ENCODE measurements at regions not wholly inside any gene's neighbourhood (a gene's known extent, or its start where the extent isn't known, plus 50 kb on each side); places are given as distances from the start of the nearest gene placed in this dataset.

DNA sequence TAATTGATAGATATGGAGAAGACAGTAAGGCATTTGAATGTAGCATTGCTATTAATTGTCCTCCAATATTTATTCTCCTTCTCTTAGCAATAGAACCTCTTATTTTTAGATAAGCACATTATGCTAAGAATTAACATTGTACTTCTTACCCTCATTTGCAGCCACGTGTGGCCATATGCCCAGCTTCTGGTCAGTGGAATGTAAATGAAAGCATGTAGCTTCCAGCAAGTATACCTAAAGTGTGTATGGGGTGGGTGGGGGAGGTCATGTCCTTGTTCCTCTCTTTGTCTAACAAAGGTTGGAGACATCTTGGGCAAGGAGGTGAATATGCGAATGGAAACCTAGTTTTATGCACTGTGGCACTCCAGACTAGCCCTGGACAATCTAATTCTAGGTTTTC is 133.6 kb upstream of the HMCN1 start:
- H3K4me3 ChIP-seq (ENCODE audit: low read length): no peak overlapping the region
- peaks cover 0 to 4% (median 0%) of the 10 kb centered on the region in 11 donors for H3K9me3 Mint-ChIP-seq
- H3K36me3 Mint-ChIP-seq: no peaks in the 10 kb centered on the region
- H3K4me1 ChIP-seq (ENCODE audit: control insufficient read depth in 2 of 2, insufficient read depth in 2 of 2, low read length in 2 of 2): peaks cover 0 to 4% of the 10 kb centered on the region in 2 donors
- intact Hi-C loops (cut with micrococcal nuclease): no loop called here
- no peak overlapping the region for H3K4me3 Mint-ChIP-seq
- DNase-seq: no peak
- no peak for ATAC-seq
- no peak overlapping the region for H3K27ac Mint-ChIP-seq
- H3K27me3 Mint-ChIP-seq: no peaks in the 10 kb centered on the region
- no peaks in the 10 kb centered on the region for H3K9me3 ChIP-seq (ENCODE audit: control insufficient read depth in 2 of 3, low read length in 3 of 3)
- H3K4me1 Mint-ChIP-seq: peaks cover 4 to 9% (median 7%) of the 10 kb centered on the region in 7 donors
- CTCF ChIA-PET: no interaction called here
- POLR2A ChIA-PET: interaction anchor here (1.0 kb wide), 1 partner anchor 37 kb away, joined by 4 read pairs; no protein-coding TSS in a partner anchor
- no peaks in the 10 kb centered on the region for H3K27me3 ChIP-seq (ENCODE audit: control insufficient read depth in 2 of 2, insufficient read depth in 2 of 2, low read length in 2 of 2)
- no peak overlapping the region for H3K27ac ChIP-seq (ENCODE audit: low read depth, low read length)
- H3K36me3 ChIP-seq (ENCODE audit: control insufficient read depth in 2 of 3, insufficient read depth in 3 of 3, low read length in 3 of 3): no peaks in the 10 kb centered on the region

DNA sequence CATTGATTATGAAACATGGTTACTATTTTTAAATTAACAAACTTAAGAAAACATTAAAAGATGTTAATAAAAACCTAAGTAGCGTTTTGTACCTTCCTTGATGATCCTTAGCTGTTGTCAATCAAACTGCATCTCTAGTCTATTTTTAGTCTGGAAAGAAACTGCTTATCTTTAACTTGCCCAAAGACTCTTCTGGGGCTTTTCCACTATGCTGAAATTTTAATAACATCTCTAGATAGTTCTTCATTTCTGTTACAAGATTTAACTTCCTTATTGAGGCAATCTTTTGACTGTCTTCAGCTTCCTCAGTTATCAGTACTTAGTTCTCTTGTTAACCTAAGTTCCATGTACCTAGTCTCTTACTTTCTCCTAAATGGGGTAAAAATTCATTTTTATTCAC is 135.9 kb upstream of the HMCN1 start:
- Mint-ChIP-seq H3K4me1 (peaks cover 10 to 26% (median 23%) of the 10 kb centered on the region in 7 donors), H3K27ac (no peak overlapping the region), H3K27me3 (no peaks in the 10 kb centered on the region), H3K9me3 (peaks cover 0 to 4% (median 0%) of the 10 kb centered on the region in 11 donors), H3K4me3 (no peak overlapping the region), H3K36me3 (peaks cover 0 to 2% (median 0%) of the 10 kb centered on the region in 5 donors)
- ATAC-seq: peak; percentile 65
- Histone ChIP-seq H3K9me3 (ENCODE audit: control insufficient read depth in 2 of 3, low read length in 3 of 3) (no peaks in the 10 kb centered on the region), H3K4me1 (ENCODE audit: control insufficient read depth in 2 of 2, insufficient read depth in 2 of 2, low read length in 2 of 2) (peaks cover 0 to 5% of the 10 kb centered on the region in 2 donors), H3K27me3 (ENCODE audit: control insufficient read depth in 2 of 2, insufficient read depth in 2 of 2, low read length in 2 of 2) (no peaks in the 10 kb centered on the region), H3K4me3 (ENCODE audit: low read length) (no peak overlapping the region), H3K36me3 (ENCODE audit: control insufficient read depth in 2 of 3, insufficient read depth in 3 of 3, low read length in 3 of 3) (no peaks in the 10 kb centered on the region), H3K27ac (ENCODE audit: low read depth, low read length) (no peak overlapping the region)
- no peak for DNase-seq
- CTCF ChIA-PET: interaction anchor here (1.0 kb wide), 1 partner anchor 386 kb away, joined by 4 read pairs; no protein-coding TSS in a partner anchor
- intact Hi-C loops (cut with micrococcal nuclease): loop anchor here in 1 of 2 donors (5.0 to 10.0 kb wide), 2 partner anchors 54 to 111 kb away; no protein-coding TSS in a partner anchor
- POLR2A ChIA-PET: no interaction called here

DNA sequence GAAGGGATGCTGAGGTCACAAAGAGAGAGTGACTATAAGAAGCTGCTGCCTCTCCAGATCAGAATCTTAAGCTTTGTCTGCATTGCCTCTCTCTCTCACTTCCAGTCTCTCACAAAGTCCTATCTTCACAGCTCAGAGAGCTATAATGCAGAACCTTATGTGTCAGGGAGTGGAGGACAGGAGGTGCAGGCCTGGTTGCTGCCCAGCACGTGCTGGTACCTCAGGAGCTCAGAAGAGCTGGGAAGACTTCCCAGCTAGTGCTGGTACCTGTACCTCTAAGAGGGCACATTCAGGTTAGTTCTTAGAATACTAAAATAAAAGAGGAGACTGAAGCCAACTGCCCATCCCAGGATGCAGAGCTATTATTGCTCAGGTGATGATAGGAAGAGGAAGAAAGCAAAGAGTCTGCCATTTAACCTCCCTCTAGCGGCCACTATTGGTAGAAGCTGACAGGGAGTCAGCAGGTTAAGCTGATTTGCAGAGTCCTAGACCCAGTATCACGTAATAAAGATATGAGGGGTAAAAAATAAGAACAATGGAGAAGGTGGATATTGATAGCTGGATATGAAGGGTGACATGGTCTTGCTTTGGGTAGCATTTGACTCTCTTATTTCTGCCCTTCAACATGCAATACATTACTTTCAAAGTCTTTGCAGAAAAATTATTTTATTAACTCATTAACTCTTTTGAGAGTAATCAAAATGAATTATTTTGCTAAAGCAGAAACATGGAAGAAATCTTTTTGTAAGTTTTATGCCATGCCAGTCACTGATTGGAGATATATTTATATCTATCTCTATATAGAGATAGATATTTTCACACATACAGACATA is 138.1 kb upstream of the HMCN1 start:
- DNase-seq: peak; percentile 16 to 61 (median 45)
- Mint-ChIP-seq H3K4me3 (no peak overlapping the region), H3K9me3 (peaks cover 0 to 5% (median 0%) of the 10 kb centered on the region in 11 donors), H3K4me1 (peaks cover 13 to 36% (median 32%) of the 10 kb centered on the region in 7 donors), H3K36me3 (peaks cover 0 to 12% (median 0%) of the 10 kb centered on the region in 5 donors), H3K27ac (peak overlapping the region in 5 of 9 donors; percentile 17 to 72 (median 51)), H3K27me3 (no peaks in the 10 kb centered on the region)
- CTCF ChIA-PET: interaction anchor here (0.6 to 3.4 kb wide), 22 partner anchors 11 to 357 kb away, joined by 3 to 22 read pairs (median 4); partner anchors contain the start of gene IVNS1ABP
- H3K27me3 ChIP-seq (ENCODE audit: control insufficient read depth in 2 of 2, insufficient read depth in 2 of 2, low read length in 2 of 2): no peaks in the 10 kb centered on the region
- H3K4me1 ChIP-seq (ENCODE audit: control insufficient read depth in 2 of 2, insufficient read depth in 2 of 2, low read length in 2 of 2): peaks cover 0 to 5% of the 10 kb centered on the region in 2 donors
- intact Hi-C loops (cut with micrococcal nuclease): loop anchor here (1.0 to 10.0 kb wide), 7 partner anchors 29 to 357 kb away; partner anchors contain the start of gene IVNS1ABP (in 1 of the 2)
- H3K36me3 ChIP-seq (ENCODE audit: control insufficient read depth in 2 of 3, insufficient read depth in 3 of 3, low read length in 3 of 3): no peaks in the 10 kb centered on the region
- POLR2A ChIA-PET: interaction anchor here (0.5 to 2.8 kb wide), 5 partner anchors 12 to 357 kb away, joined by 3 to 9 read pairs (median 8); no protein-coding TSS in a partner anchor
- H3K4me3 ChIP-seq (ENCODE audit: low read length): no peak overlapping the region
- H3K27ac ChIP-seq (ENCODE audit: low read depth, low read length): no peak overlapping the region
- ATAC-seq: peak; percentile 80
- H3K9me3 ChIP-seq (ENCODE audit: control insufficient read depth in 2 of 3, low read length in 3 of 3): no peaks in the 10 kb centered on the region

- H3K4me3 Mint-ChIP-seq: no peak overlapping the region
- no peak overlapping the region for H3K27ac ChIP-seq (ENCODE audit: low read depth, low read length)
Measured at GRCh38 chr1:185594786-185595410, 139.3 kb upstream of the HMCN1 start.

GRCh38 chr1:185593271-185593670 is 140.9 kb upstream of the HMCN1 start:
- Histone ChIP-seq H3K27ac (ENCODE audit: low read depth, low read length) (no peak overlapping the region), H3K36me3 (ENCODE audit: control insufficient read depth in 2 of 3, insufficient read depth in 3 of 3, low read length in 3 of 3) (no peaks in the 10 kb centered on the region), H3K4me1 (ENCODE audit: control insufficient read depth in 2 of 2, insufficient read depth in 2 of 2, low read length in 2 of 2) (peaks cover 0 to 5% of the 10 kb centered on the region in 2 donors), H3K9me3 (ENCODE audit: control insufficient read depth in 2 of 3, low read length in 3 of 3) (no peaks in the 10 kb centered on the region), H3K4me3 (ENCODE audit: low read length) (no peak overlapping the region), H3K27me3 (ENCODE audit: control insufficient read depth in 2 of 2, insufficient read depth in 2 of 2, low read length in 2 of 2) (no peaks in the 10 kb centered on the region)
- Mint-ChIP-seq H3K27ac (no peak overlapping the region), H3K4me1 (peaks cover 13 to 39% (median 30%) of the 10 kb centered on the region in 7 donors), H3K4me3 (no peak overlapping the region), H3K27me3 (no peaks in the 10 kb centered on the region), H3K9me3 (peaks cover 0 to 13% (median 0%) of the 10 kb centered on the region in 11 donors), H3K36me3 (peaks cover 0 to 20% (median 0%) of the 10 kb centered on the region in 5 donors)
- ATAC-seq (no peak), DNase-seq (no peak)
- ChIA-PET POLR2A (interaction anchor here (1.8 kb wide), 1 partner anchor 26 kb away, joined by 3 read pairs; no protein-coding TSS in a partner anchor), CTCF (interaction anchor here (0.8 kb wide), 1 partner anchor 33 kb away, joined by 3 read pairs; no protein-coding TSS in a partner anchor)
- intact Hi-C loops (cut with micrococcal nuclease): loop anchor here (1.0 to 10.0 kb wide), 2 partner anchors 13 to 48 kb away; no protein-coding TSS in a partner anchor

More at GRCh38 chr1:185594786-185595410, 139.3 kb upstream of the HMCN1 start:
- H3K27me3 ChIP-seq (ENCODE audit: control insufficient read depth in 2 of 2, insufficient read depth in 2 of 2, low read length in 2 of 2): no peaks in the 10 kb centered on the region
- no peaks in the 10 kb centered on the region for H3K27me3 Mint-ChIP-seq
- intact Hi-C loops (cut with micrococcal nuclease): loop anchor here in 1 of 2 donors (5.0 to 10.0 kb wide), 2 partner anchors 50 to 108 kb away; no protein-coding TSS in a partner anchor
- no peak overlapping the region for H3K4me3 ChIP-seq (ENCODE audit: low read length)
- ChIA-PET CTCF (interaction anchor here (0.7 to 3.4 kb wide), 12 partner anchors 10 to 277 kb away, joined by 3 to 22 read pairs (median 4); no protein-coding TSS in a partner anchor), POLR2A (interaction anchor here (1.2 to 2.8 kb wide), 3 partner anchors 13 to 356 kb away, joined by 6 to 8 read pairs (median 8); no protein-coding TSS in a partner anchor)
- H3K4me1 ChIP-seq (ENCODE audit: control insufficient read depth in 2 of 2, insufficient read depth in 2 of 2, low read length in 2 of 2): peaks cover 0 to 5% of the 10 kb centered on the region in 2 donors
- no peaks in the 10 kb centered on the region for H3K36me3 ChIP-seq (ENCODE audit: control insufficient read depth in 2 of 3, insufficient read depth in 3 of 3, low read length in 3 of 3)
- peaks cover 0 to 13% (median 0%) of the 10 kb centered on the region in 11 donors for H3K9me3 Mint-ChIP-seq
- no peaks in the 10 kb centered on the region for H3K9me3 ChIP-seq (ENCODE audit: control insufficient read depth in 2 of 3, low read length in 3 of 3)
- peaks cover 0 to 20% (median 0%) of the 10 kb centered on the region in 5 donors for H3K36me3 Mint-ChIP-seq
- peaks cover 13 to 39% (median 32%) of the 10 kb centered on the region in 7 donors for H3K4me1 Mint-ChIP-seq
- H3K27ac Mint-ChIP-seq: peak overlapping the region in 5 of 9 donors; percentile 7 to 72 (median 15)
- DNase-seq (no peak), ATAC-seq (no peak)

DNA sequence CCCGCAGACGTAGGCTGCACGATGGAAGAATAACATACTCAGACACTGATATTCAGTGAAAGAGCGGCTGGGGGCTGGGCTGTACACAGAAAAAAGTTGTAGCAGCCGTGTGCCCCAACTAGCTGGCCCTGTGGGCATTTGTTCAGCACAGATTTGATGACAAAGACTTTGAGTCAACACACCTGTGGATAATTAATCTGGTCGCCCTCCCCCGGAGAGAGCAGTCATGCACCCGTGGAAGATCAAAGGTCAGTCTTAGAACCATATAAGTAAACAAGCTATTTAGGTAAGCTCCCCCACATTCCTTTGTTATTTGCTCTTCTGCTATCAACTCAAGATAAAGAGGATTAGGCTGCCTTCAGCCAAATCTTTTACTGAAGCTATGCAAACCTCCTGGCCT is 148.4 kb upstream of the HMCN1 start:
- ATAC-seq (no peak), DNase-seq (no peak)
- Mint-ChIP-seq H3K9me3 (peaks cover 3 to 42% (median 21%) of the 10 kb centered on the region in 11 donors), H3K27me3 (peaks cover 0 to 3% (median 0%) of the 10 kb centered on the region in 5 donors), H3K4me3 (no peak overlapping the region), H3K4me1 (peaks cover 0 to 2% (median 0%) of the 10 kb centered on the region in 7 donors), H3K36me3 (peaks cover 3 to 27% (median 14%) of the 10 kb centered on the region in 5 donors), H3K27ac (peak overlapping the region in 1 of 9 donors; percentile 46)
- intact Hi-C loops (cut with micrococcal nuclease): no loop called here
- POLR2A ChIA-PET: no interaction called here
- no peaks in the 10 kb centered on the region for H3K36me3 ChIP-seq (ENCODE audit: control insufficient read depth in 2 of 3, insufficient read depth in 3 of 3, low read length in 3 of 3)
- CTCF ChIA-PET: interaction anchor here (0.9 kb wide), 1 partner anchor 9 kb away, joined by 3 read pairs; no protein-coding TSS in a partner anchor
- no peak overlapping the region for H3K27ac ChIP-seq (ENCODE audit: low read depth, low read length)
- no peaks in the 10 kb centered on the region for H3K4me1 ChIP-seq (ENCODE audit: control insufficient read depth in 2 of 2, insufficient read depth in 2 of 2, low read length in 2 of 2)
- H3K4me3 ChIP-seq (ENCODE audit: low read length): no peak overlapping the region
- H3K9me3 ChIP-seq (ENCODE audit: control insufficient read depth in 2 of 3, low read length in 3 of 3): peaks cover 0 to 6% (median 0%) of the 10 kb centered on the region in 3 experiments
- H3K27me3 ChIP-seq (ENCODE audit: control insufficient read depth in 2 of 2, insufficient read depth in 2 of 2, low read length in 2 of 2): no peaks in the 10 kb centered on the region

Measured in naive thymus-derived CD4-positive, alpha-beta T cell (primary cell).